Neural progenitor cell (in vitro differentiated cells): ENCODE measurements at regions not wholly inside any gene's neighbourhood (a gene's known extent, or its start where the extent isn't known, plus 50 kb on each side); places are given as distances from the start of the nearest gene placed in this dataset.

Experiments
- CTCF ChIP-seq: fragments of 200-600 bp; sonication (generic); IDR thresholded peaks from 2 replicates; pipeline ENCODE4 v1.5.1; 2017; ENCODE audit warnings: antibody characterized with exemption, mild to moderate bottlenecking
- EZH2 ChIP-seq: fragments of 200-600 bp; sonication (generic); IDR thresholded peaks from 2 replicates; pipeline ENCODE4 v1.6.1; 2017; ENCODE audit warnings: antibody characterized with exemption, mild to moderate bottlenecking, moderate library complexity

GRCh38 chr11:33476945-33477606 lies 219.9 kb downstream of the HIPK3 start:
- TF ChIP-seq CTCF = no peak
- TF ChIP-seq EZH2 = no peak
